ENCODE measurements at regions not wholly inside any gene's neighbourhood (a gene's known extent, or its start where the extent isn't known, plus 50 kb on each side); places are given as distances from the start of the nearest gene placed in this dataset.

DNA sequence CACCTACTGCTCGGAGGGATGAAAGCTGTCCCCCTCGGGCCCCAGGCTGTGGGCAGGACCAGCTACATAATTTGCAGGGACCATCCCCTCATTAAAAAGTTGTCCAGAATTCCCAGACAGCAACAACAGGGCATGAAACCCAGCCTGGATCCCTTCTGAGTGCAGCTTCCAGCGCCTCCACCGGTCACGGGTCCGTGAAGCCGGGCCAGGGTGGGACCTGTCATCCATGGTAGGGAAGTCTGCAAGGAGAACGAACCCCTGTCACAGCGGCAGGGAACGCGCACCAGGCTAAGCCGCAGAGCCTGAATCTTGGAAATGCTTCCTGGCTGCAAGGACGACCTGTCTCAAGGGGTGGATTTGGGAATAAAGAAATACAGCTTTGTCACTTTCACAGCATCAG, 214.2 kb downstream of the RBFOX3 start:
- no CpG with 5 or more reads among the region's 13 CpGs for WGBS (ENCODE audit: insufficient coverage, insufficient read length)
- DNase-seq (ENCODE audit: low read depth, low spot score) = no peak
- no peaks in the 10 kb centered on the region for H3K36me3 ChIP-seq (ENCODE audit: control insufficient read depth, insufficient read depth, low read length)
- peaks cover 4% of the 10 kb centered on the region; the same call in 1 of the 2 replicates for H3K27me3 ChIP-seq (ENCODE audit: control insufficient read depth, insufficient read depth, low read length)
- H3K9me3 ChIP-seq (ENCODE audit: control insufficient read depth, insufficient read depth, low read length) = no peaks in the 10 kb centered on the region
- H3K4me1 ChIP-seq (ENCODE audit: control insufficient read depth, insufficient read depth, low read length) = no peaks in the 10 kb centered on the region
- H3K27ac ChIP-seq (ENCODE audit: low read length) = no peak overlapping the region
- no peak overlapping the region for H3K4me3 ChIP-seq (ENCODE audit: low read length)

DNA sequence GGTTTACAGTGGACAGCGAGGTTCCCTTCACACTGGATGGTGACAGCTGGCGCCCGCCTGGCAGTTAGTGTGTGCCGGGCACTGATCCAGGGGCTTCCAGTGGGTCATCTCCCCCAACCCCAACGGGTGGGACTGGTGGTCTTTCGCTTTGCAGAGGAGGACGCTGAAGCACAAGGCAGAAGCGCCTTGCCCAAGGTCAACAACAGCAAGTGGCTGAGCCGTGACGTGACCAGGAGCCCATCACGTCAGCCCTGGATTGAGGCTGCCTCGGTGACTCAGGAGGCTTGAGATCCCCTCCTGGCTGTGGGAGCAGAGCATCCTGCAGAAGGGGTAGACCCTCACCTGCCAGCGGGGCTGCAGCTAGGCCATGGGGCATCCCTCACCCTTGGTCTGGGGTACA, 215.3 kb downstream of the RBFOX3 start:
- Histone ChIP-seq H3K36me3 (ENCODE audit: control insufficient read depth, insufficient read depth, low read length) (no peaks in the 10 kb centered on the region), H3K9me3 (ENCODE audit: control insufficient read depth, insufficient read depth, low read length) (no peaks in the 10 kb centered on the region), H3K27me3 (ENCODE audit: control insufficient read depth, insufficient read depth, low read length) (peaks cover 2% of the 10 kb centered on the region; the same call in 1 of the 2 replicates), H3K4me1 (ENCODE audit: control insufficient read depth, insufficient read depth, low read length) (0 out of 2 replicates have a peak, but pooled peaks cover 1% of the 10 kb centered on the region), H3K4me3 (ENCODE audit: low read length) (no peak overlapping the region), H3K27ac (ENCODE audit: low read length) (no peak overlapping the region)
- no peak for DNase-seq (ENCODE audit: low read depth, low spot score)
- WGBS (ENCODE audit: insufficient coverage, insufficient read length) = no CpG with 5 or more reads among the region's 13 CpGs

DNA sequence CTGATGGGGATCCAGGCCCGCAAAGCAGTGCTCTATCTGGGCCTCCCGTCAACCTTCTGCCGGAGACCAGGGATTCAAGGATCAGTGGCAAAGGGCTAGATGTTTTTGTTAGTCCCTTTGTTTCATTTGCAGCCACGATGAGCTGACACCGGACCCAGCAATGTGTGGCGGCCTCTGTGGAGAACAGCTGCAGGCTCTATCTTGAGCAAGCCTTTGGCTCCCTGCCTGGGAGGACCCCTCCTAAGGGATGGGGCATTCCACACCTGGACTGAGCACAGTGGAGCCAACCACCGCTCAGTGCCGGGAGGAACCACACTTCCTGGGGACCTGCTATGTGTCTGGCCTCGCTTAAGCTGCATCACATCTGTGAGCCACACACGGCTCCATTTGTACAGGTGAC, 215.8 kb downstream of the RBFOX3 start:
- Histone ChIP-seq H3K4me1 (ENCODE audit: control insufficient read depth, insufficient read depth, low read length) (0 out of 2 replicates have a peak, but pooled peaks cover 1% of the 10 kb centered on the region), H3K36me3 (ENCODE audit: control insufficient read depth, insufficient read depth, low read length) (no peaks in the 10 kb centered on the region), H3K27me3 (ENCODE audit: control insufficient read depth, insufficient read depth, low read length) (no peaks in the 10 kb centered on the region; the same call in 1 of the 2 replicates), H3K27ac (ENCODE audit: low read length) (no peak overlapping the region), H3K4me3 (ENCODE audit: low read length) (no peak overlapping the region), H3K9me3 (ENCODE audit: control insufficient read depth, insufficient read depth, low read length) (no peaks in the 10 kb centered on the region)
- no CpG with 5 or more reads among the region's 10 CpGs for WGBS (ENCODE audit: insufficient coverage, insufficient read length)
- no peak for DNase-seq (ENCODE audit: low read depth, low spot score)

DNA sequence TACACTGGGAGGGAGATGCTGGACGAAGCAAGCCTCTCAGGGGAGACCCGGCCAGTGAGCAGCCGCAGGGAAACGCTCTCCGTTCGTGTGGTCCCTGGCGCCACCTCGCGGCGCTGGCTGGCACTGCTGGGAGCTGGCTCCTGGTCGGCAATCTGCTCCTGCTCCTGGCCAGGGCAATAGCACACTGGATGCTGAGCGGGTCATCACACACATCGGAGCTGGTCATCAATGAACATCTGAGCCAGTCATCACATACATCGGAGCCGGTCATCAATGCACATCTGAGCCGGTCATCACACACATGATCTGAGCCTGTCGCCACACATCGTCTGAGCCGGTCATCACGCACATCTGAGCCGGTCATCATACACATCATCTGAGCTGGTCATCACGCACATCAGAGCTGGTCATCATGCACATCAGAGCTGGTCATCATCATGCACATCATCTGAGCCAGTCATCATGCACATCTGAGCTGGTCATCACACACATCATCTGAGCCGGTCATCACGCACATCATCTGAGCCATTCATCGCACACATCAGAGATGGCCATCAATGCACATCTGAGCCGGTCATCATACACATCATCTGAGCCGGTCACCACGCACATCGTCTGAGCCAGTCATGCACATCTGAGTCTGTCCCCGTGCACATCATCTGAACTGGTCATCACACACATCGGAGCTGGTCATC, 217.3 kb downstream of the RBFOX3 start:
- no peaks in the 10 kb centered on the region for H3K9me3 ChIP-seq (ENCODE audit: control insufficient read depth, insufficient read depth, low read length)
- no peak overlapping the region for H3K27ac ChIP-seq (ENCODE audit: low read length)
- no peaks in the 10 kb centered on the region for H3K36me3 ChIP-seq (ENCODE audit: control insufficient read depth, insufficient read depth, low read length)
- no peaks in the 10 kb centered on the region; the same call in 1 of the 2 replicates for H3K27me3 ChIP-seq (ENCODE audit: control insufficient read depth, insufficient read depth, low read length)
- 0 out of 2 replicates have a peak, but pooled peaks cover 1% of the 10 kb centered on the region for H3K4me1 ChIP-seq (ENCODE audit: control insufficient read depth, insufficient read depth, low read length)
- no peak overlapping the region for H3K4me3 ChIP-seq (ENCODE audit: low read length)
- peak; percentile 47 for DNase-seq (ENCODE audit: low read depth, low spot score)
- WGBS (ENCODE audit: insufficient coverage, insufficient read length) = no CpG with 5 or more reads among the region's 31 CpGs

DNA sequence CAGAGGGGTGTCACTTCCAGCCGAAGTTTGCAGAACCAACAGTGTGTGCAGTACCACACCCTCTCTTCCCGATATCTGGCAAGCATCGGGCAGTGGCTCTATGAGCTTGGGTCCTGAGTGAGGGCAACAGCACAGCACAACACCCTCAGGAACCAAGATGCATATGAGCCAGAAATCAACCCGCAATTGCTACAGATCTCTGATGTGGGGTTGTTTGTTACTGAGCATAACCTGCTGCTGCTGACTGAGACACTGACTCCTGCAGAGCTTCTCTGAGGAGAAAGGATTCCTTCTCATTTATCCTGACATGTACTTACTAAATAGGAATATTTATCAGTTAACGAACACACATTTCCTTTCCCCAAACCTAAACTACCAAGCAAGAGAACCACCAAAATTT, 218.3 kb downstream of the RBFOX3 start:
- H3K9me3 ChIP-seq (ENCODE audit: control insufficient read depth, insufficient read depth, low read length) = no peaks in the 10 kb centered on the region
- H3K4me1 ChIP-seq (ENCODE audit: control insufficient read depth, insufficient read depth, low read length) = 0 out of 2 replicates have a peak, but pooled peaks cover 1% of the 10 kb centered on the region
- no CpG with 5 or more reads among the region's 5 CpGs for WGBS (ENCODE audit: insufficient coverage, insufficient read length)
- H3K27me3 ChIP-seq (ENCODE audit: control insufficient read depth, insufficient read depth, low read length) = no peaks in the 10 kb centered on the region; the same call in 1 of the 2 replicates
- H3K4me3 ChIP-seq (ENCODE audit: low read length) = no peak overlapping the region
- H3K36me3 ChIP-seq (ENCODE audit: control insufficient read depth, insufficient read depth, low read length) = no peaks in the 10 kb centered on the region
- H3K27ac ChIP-seq (ENCODE audit: low read length) = no peak overlapping the region
- no peak for DNase-seq (ENCODE audit: low read depth, low spot score)

- Histone ChIP-seq H3K36me3 (ENCODE audit: control insufficient read depth, insufficient read depth, low read length) (no peaks in the 10 kb centered on the region), H3K4me3 (ENCODE audit: low read length) (no peak overlapping the region), H3K27ac (ENCODE audit: low read length) (no peak overlapping the region), H3K9me3 (ENCODE audit: control insufficient read depth, insufficient read depth, low read length) (no peaks in the 10 kb centered on the region), H3K27me3 (ENCODE audit: control insufficient read depth, insufficient read depth, low read length) (no peaks in the 10 kb centered on the region; the same call in 1 of the 2 replicates), H3K4me1 (ENCODE audit: control insufficient read depth, insufficient read depth, low read length) (0 out of 2 replicates have a peak, but pooled peaks cover 1% of the 10 kb centered on the region)
- DNase-seq (ENCODE audit: low read depth, low spot score) = peak; percentile 72
- WGBS (ENCODE audit: insufficient coverage, insufficient read length) = no CpG with 5 or more reads among the region's 31 CpGs
Observed at GRCh38 chr17:79391376-79392233, 219.2 kb downstream of the RBFOX3 start.

- 0 out of 2 replicates have a peak, but pooled peaks cover 1% of the 10 kb centered on the region for H3K4me1 ChIP-seq (ENCODE audit: control insufficient read depth, insufficient read depth, low read length)
- H3K27me3 ChIP-seq (ENCODE audit: control insufficient read depth, insufficient read depth, low read length) = no peaks in the 10 kb centered on the region; the same call in 1 of the 2 replicates
- H3K4me3 ChIP-seq (ENCODE audit: low read length) = no peak overlapping the region
- H3K27ac ChIP-seq (ENCODE audit: low read length) = no peak overlapping the region
- H3K36me3 ChIP-seq (ENCODE audit: control insufficient read depth, insufficient read depth, low read length) = no peaks in the 10 kb centered on the region
- no CpG with 5 or more reads among the region's 19 CpGs for WGBS (ENCODE audit: insufficient coverage, insufficient read length)
- H3K9me3 ChIP-seq (ENCODE audit: control insufficient read depth, insufficient read depth, low read length) = no peaks in the 10 kb centered on the region
- no peak for DNase-seq (ENCODE audit: low read depth, low spot score)
Observed at GRCh38 chr17:79389896-79390295, 221.0 kb downstream of the RBFOX3 start.

DNA sequence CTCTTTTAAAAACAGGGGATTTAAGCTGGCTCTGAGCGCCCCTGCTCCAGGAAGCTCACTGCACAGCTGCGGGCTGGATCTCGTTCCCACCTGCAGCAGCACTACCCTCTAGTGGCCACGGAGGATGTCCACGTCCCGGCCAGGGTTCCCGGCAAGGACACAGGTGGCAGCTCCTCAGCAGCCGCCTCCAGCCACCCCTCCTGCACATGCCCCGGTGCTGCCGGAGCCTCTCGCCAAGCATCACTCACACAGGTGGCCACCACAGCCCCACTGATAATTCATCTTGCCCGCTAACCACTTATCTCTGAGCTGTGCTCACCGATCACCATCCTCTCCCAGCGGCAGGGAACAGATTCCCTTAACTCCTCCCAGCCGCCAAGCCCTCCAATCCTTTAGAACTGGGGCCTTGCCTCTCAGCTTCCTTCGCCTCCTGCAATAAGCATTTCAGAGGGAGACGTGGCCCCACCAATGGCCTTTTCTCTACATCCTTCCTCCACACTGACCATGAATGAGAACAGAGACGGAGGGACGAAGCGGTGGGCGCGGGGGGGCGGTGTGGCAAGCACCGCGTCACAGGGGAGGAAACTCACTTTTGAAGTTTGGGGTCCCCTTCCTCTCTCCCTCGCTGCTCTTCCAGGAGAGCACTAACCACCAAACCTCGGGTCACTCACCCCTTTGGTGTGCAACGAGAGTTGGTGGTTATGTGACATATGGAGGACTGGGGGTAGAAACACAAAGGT, 222.1 kb downstream of the RBFOX3 start:
- peak; percentile 41 for DNase-seq (ENCODE audit: low read depth, low spot score)
- Histone ChIP-seq H3K4me3 (ENCODE audit: low read length) (no peak overlapping the region), H3K9me3 (ENCODE audit: control insufficient read depth, insufficient read depth, low read length) (no peaks in the 10 kb centered on the region), H3K4me1 (ENCODE audit: control insufficient read depth, insufficient read depth, low read length) (0 out of 2 replicates have a peak, but pooled peaks cover 1% of the 10 kb centered on the region), H3K27ac (ENCODE audit: low read length) (no peak overlapping the region), H3K36me3 (ENCODE audit: control insufficient read depth, insufficient read depth, low read length) (no peaks in the 10 kb centered on the region), H3K27me3 (ENCODE audit: control insufficient read depth, insufficient read depth, low read length) (no peaks in the 10 kb centered on the region; the same call in 1 of the 2 replicates)
- WGBS (ENCODE audit: insufficient coverage, insufficient read length) = no CpG with 5 or more reads among the region's 28 CpGs

GRCh38 chr17:79387783-79388182, 223.1 kb downstream of the RBFOX3 start:
- WGBS (ENCODE audit: insufficient coverage, insufficient read length) = no CpG with 5 or more reads among the region's 6 CpGs
- H3K27me3 ChIP-seq (ENCODE audit: control insufficient read depth, insufficient read depth, low read length) = no peaks in the 10 kb centered on the region; the same call in 1 of the 2 replicates
- no peaks in the 10 kb centered on the region for H3K9me3 ChIP-seq (ENCODE audit: control insufficient read depth, insufficient read depth, low read length)

More at GRCh38 chr17:79387783-79388182, 223.1 kb downstream of the RBFOX3 start:
- Histone ChIP-seq H3K36me3 (ENCODE audit: control insufficient read depth, insufficient read depth, low read length) (no peaks in the 10 kb centered on the region), H3K4me3 (ENCODE audit: low read length) (no peak overlapping the region), H3K27ac (ENCODE audit: low read length) (no peak overlapping the region), H3K4me1 (ENCODE audit: control insufficient read depth, insufficient read depth, low read length) (0 out of 2 replicates have a peak, but pooled peaks cover 1% of the 10 kb centered on the region)
- DNase-seq (ENCODE audit: low read depth, low spot score) = no peak

Measured in iPS DF 6.9 (cell line).